DOHH2 (cell line): ENCODE measurements at regions not wholly inside any gene's neighbourhood (a gene's known extent, or its start where the extent isn't known, plus 50 kb on each side); places are given as distances from the start of the nearest gene placed in this dataset.
"Not testable (repeated sequence)": the region's sequence is repeated elsewhere in the genome, so short reads cannot be mapped to it uniquely, and the experiment has no call there.

Experiments used
- H3F3A ChIP-seq: fragments of 200-600 bp; sonication (generic), shearing (Covaris generic); 2 replicates; pipeline ENCODE4 v1.6.0; 2016; ENCODE audit warnings: antibody characterized with exemption, mild to moderate bottlenecking; ENCODE audit not compliant: control insufficient read depth, insufficient read depth
- H3K27ac ChIP-seq: fragments of 200-600 bp; sonication (generic); 2 replicates; pipeline ENCODE4 v1.5.1; 2014; ENCODE audit warnings: low read depth, mild to moderate bottlenecking, low read length, moderate library complexity
- H3K27me3 ChIP-seq: fragments of 200-600 bp; sonication (generic); 2 replicates; pipeline ENCODE4 v1.6.1; 2014; ENCODE audit warnings: mild to moderate bottlenecking, low read length, mixed read lengths; ENCODE audit not compliant: control insufficient read depth
- H3K36me3 ChIP-seq: fragments of 200-600 bp; sonication (generic); 2 replicates; pipeline ENCODE4 v1.6.1; 2014; ENCODE audit warnings: mild to moderate bottlenecking, low read length, moderate library complexity, mixed read lengths; ENCODE audit not compliant: control insufficient read depth
- H3K4me1 ChIP-seq: fragments of 200-600 bp; sonication (generic); 2 replicates; pipeline ENCODE4 v1.6.1; 2014; ENCODE audit warnings: mild to moderate bottlenecking, low read length, mixed read lengths; ENCODE audit not compliant: control insufficient read depth
- H3K4me2 ChIP-seq: fragments of 200-600 bp; sonication (generic); 2 replicates; pipeline ENCODE4 v1.6.0; 2014; ENCODE audit warnings: mild to moderate bottlenecking, low read length, moderate library complexity
- H3K4me3 ChIP-seq: fragments of 200-600 bp; sonication (generic); 2 replicates; pipeline ENCODE4 v1.5.1; 2014; ENCODE audit warnings: mild to moderate bottlenecking, low read length, mixed read lengths
- H3K79me2 ChIP-seq: fragments of 200-600 bp; sonication (generic); 2 replicates; pipeline ENCODE4 v1.6.1; 2014; ENCODE audit warnings: mild to moderate bottlenecking, low read length, mixed read lengths; ENCODE audit not compliant: control insufficient read depth
- H3K9me2 ChIP-seq: fragments of 200-600 bp; sonication (generic); replicated peaks from 2 replicates; pipeline ENCODE4 v1.6.1; 2014; ENCODE audit warnings: mild to moderate bottlenecking, low read length, mixed read lengths; ENCODE audit not compliant: control insufficient read depth
- H3K9me3 ChIP-seq: fragments of 200-600 bp; sonication (generic); 2 replicates; pipeline ENCODE4 v1.6.1; 2014; ENCODE audit warnings: antibody characterized with exemption, low read length, mixed read lengths; ENCODE audit not compliant: control insufficient read depth, insufficient read depth
- H4K20me1 ChIP-seq: fragments of 200-600 bp; sonication (generic); 2 replicates; pipeline ENCODE4 v1.6.0; 2014; ENCODE audit warnings: low read depth, mild to moderate bottlenecking, antibody characterized with exemption, low read length, moderate library complexity; ENCODE audit not compliant: control insufficient read depth, insufficient read depth
- CTCF ChIP-seq: fragments of 200-600 bp; sonication (generic); IDR thresholded peaks from one replicate; pipeline ENCODE4 v1.5.1; 2014; ENCODE audit warnings: antibody characterized with exemption, mild to moderate bottlenecking, low read depth, low read length; ENCODE audit not compliant: poor library complexity, severe bottlenecking
- EZH2phosphoT487 ChIP-seq: fragments of 200-600 bp; sonication (generic); IDR thresholded peaks from 2 replicates; pipeline ENCODE4 v1.6.1; 2017; ENCODE audit warnings: borderline replicate concordance, mild to moderate bottlenecking, antibody characterized with exemption, low read length, moderate library complexity, mixed read lengths

DNA sequence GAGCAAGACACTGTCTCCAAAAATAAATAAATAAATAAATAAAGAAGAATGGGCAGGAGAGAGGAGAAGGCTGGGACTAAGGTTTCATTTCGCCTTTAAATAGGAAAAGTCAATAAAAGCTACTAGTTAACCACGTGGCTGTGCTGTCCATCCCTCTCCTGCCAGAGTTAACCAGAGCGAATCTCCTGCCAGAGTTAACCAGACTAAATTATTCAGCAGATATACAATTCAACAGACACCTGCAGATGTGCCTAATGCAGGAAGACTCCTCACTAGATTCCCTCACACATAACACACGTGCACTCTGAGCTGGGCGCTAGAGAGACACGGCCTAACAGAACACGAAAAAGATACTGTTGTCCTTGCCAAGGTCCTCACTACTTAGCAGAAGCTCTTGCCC lies 156.1 kb downstream of the IGLL1 start:
- Histone ChIP-seq H4K20me1 (no peaks in the 10 kb centered on the region), H3K36me3 (no peaks in the 10 kb centered on the region), H3K9me2 (no peaks in the 10 kb centered on the region), H3K79me2 (no peaks in the 10 kb centered on the region), H3K27ac (peak overlapping the region; percentile 71), H3K9me3 (no peaks in the 10 kb centered on the region), H3K4me3 (peak overlapping the region; percentile 11; the same call in 1 of the 2 replicates), H3K27me3 (no peaks in the 10 kb centered on the region), H3F3A (0 out of 2 replicates have a peak, but pooled peaks cover 3% of the 10 kb centered on the region), H3K4me1 (peaks cover 32% of the 10 kb centered on the region), H3K4me2 (peak overlapping the region; percentile 43)
- TF ChIP-seq CTCF (no peak), EZH2phosphoT487 (no peak)

DNA sequence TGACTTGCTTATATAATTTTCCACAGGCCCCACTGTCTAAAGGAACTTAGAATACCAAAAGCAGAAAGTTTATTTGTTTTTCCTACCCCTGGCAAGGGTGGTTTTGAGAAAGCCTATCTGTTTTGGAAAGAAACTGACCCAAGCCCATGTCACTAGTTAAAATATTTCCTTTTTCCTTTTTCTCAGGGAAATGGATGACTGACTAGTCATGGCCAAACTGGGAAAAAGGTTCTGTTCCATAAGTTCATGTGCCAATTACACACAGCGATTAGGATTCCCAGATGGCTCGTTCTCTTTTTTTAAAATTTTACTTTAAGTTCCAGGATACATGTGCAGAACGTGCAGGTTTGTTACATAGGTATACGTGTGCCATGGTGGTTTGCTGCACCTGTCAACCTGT lies 157.8 kb downstream of the IGLL1 start:
- H3K4me2 ChIP-seq: not testable (repeated sequence)

DNA sequence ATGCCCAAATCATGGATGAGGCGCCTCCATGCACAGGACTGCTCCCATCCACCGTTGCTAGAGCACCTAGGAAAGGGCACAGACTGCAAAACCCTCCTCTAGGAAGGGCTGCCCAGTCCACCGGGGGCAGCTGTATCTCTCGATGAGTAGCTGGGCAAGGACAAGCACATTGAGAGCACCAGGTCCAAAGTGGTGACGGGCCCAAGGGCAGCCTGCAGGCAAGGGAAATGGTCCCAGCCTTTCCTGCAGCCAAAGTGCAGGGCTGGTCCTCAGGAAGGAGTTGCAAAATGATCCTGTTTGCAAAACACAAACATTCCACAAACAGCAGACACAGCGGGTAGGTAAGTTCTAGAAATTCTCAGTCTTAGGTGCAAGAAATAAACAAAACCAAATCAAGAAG lies 158.8 kb downstream of the IGLL1 start:
- H3K4me1 ChIP-seq: peaks cover 30% of the 10 kb centered on the region
- not testable (repeated sequence) for H3K9me2 ChIP-seq, H3K27ac ChIP-seq, H3K79me2 ChIP-seq, H3K27me3 ChIP-seq, H3K36me3 ChIP-seq, H3K9me3 ChIP-seq, H3K4me2 ChIP-seq, H3F3A ChIP-seq, H3K4me3 ChIP-seq, H4K20me1 ChIP-seq

More for the DNA sequence above, 157.8 kb downstream of the IGLL1 start:
- not testable (repeated sequence) for H3K27ac ChIP-seq, H3K9me3 ChIP-seq, H4K20me1 ChIP-seq, H3K4me3 ChIP-seq, H3K36me3 ChIP-seq, H3F3A ChIP-seq, H3K79me2 ChIP-seq, H3K9me2 ChIP-seq, H3K27me3 ChIP-seq
- H3K4me1 ChIP-seq: peaks cover 32% of the 10 kb centered on the region

DNA sequence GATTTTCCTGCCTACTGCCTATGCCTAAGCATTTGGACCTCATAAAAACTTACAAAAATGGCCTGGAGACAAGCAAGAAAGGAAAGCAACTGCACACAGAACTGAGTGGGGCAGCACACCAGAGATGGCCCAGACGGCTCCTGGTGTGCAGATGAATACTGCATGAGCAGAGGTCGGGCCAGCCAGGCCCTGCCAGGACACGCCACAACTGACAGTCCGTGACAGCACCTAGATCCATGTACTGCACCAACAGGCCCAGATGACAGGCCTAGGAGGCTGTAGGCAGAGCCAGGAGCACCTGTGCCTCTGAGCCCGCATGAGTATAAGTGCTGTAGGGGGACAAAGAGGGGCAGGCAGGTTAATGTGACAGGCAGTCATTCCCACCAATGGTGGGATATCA lies 160.2 kb downstream of the IGLL1 start:
- H3K79me2 ChIP-seq: no peaks in the 10 kb centered on the region
- H3K4me2 ChIP-seq: no peak overlapping the region
- no peak for TF ChIP-seq CTCF
- TF ChIP-seq EZH2phosphoT487: no peak
- H3K27me3 ChIP-seq: no peaks in the 10 kb centered on the region
- H3K9me2 ChIP-seq: no peaks in the 10 kb centered on the region
- H3F3A ChIP-seq: 0 out of 2 replicates have a peak, but pooled peaks cover 3% of the 10 kb centered on the region
- no peaks in the 10 kb centered on the region for H3K36me3 ChIP-seq
- no peak overlapping the region for H3K4me3 ChIP-seq
- no peak overlapping the region for H3K27ac ChIP-seq
- no peaks in the 10 kb centered on the region for H3K9me3 ChIP-seq
- H4K20me1 ChIP-seq: no peaks in the 10 kb centered on the region
- H3K4me1 ChIP-seq: peaks cover 18% of the 10 kb centered on the region
